SU-DHL-6 (cell line): ENCODE measurements at regions not wholly inside any gene's neighbourhood (a gene's known extent, or its start where the extent isn't known, plus 50 kb on each side); places are given as distances from the start of the nearest gene placed in this dataset.

ENCODE experiments used
- H2AFZ ChIP-seq: fragments of 200-600 bp; sonication (generic); 2 replicates; pipeline ENCODE4 v1.6.1; 2014; ENCODE audit warnings: low read depth, mild to moderate bottlenecking, moderate library complexity, mixed read lengths, antibody characterized with exemption, low read length; ENCODE audit not compliant: severe bottlenecking
- H3F3A ChIP-seq: fragments of 200-600 bp; shearing (Covaris generic); 2 replicates; pipeline ENCODE4 v1.6.0; 2016; ENCODE audit warnings: antibody characterized with exemption, mild to moderate bottlenecking; ENCODE audit not compliant: insufficient read depth
- H3K27ac ChIP-seq: fragments of 200-600 bp; sonication (generic); 2 replicates; pipeline ENCODE4 v1.5.1; 2016; ENCODE audit warnings: low read depth, mild to moderate bottlenecking, low read length, moderate library complexity, mixed read lengths
- H3K27me3 ChIP-seq: fragments of 200-600 bp; sonication (generic), shearing (Covaris generic); 2 replicates; pipeline ENCODE4 v1.6.0; 2014; ENCODE audit warnings: mild to moderate bottlenecking, low read length
- H3K36me3 ChIP-seq: fragments of 200-600 bp; sonication (generic); 2 replicates; pipeline ENCODE4 v1.6.1; 2014; ENCODE audit warnings: mild to moderate bottlenecking, low read length, mixed read lengths
- H3K4me2 ChIP-seq: fragments of 300-600, 200-600 bp; shearing (Covaris generic), sonication (generic); 2 replicates; pipeline ENCODE4 v1.6.0; 2014; ENCODE audit warnings: low read length, low read depth, mild to moderate bottlenecking; ENCODE audit not compliant: poor library complexity, severe bottlenecking
- H3K4me3 ChIP-seq: fragments of 200-600 bp; sonication (generic); 2 replicates; pipeline ENCODE4 v1.5.1; 2014; ENCODE audit warnings: antibody characterized with exemption, low read length, mild to moderate bottlenecking, mixed read lengths; ENCODE audit not compliant: insufficient read depth, poor library complexity, severe bottlenecking
- H3K79me2 ChIP-seq: fragments of 200-600 bp; sonication (generic); 2 replicates; pipeline ENCODE4 v1.6.1; 2014; ENCODE audit warnings: mild to moderate bottlenecking, low read length, moderate library complexity; ENCODE audit not compliant: insufficient read depth
- H3K9ac ChIP-seq: fragments of 200-600 bp; sonication (generic); 2 replicates; pipeline ENCODE4 v1.7.0; 2014; ENCODE audit warnings: mild to moderate bottlenecking, low read length
- H3K9me2 ChIP-seq: fragments of 200-600 bp; sonication (generic); replicated peaks from 2 replicates; pipeline ENCODE4 v1.6.1; 2014; ENCODE audit warnings: low read length; ENCODE audit not compliant: insufficient read depth
- H3K9me3 ChIP-seq: fragments of 200-600 bp; sonication (generic); 2 replicates; pipeline ENCODE4 v1.6.1; 2014; ENCODE audit warnings: low read length, mixed read lengths; ENCODE audit not compliant: insufficient read depth
- H4K20me1 ChIP-seq: fragments of 200-600 bp; sonication (generic); 2 replicates; pipeline ENCODE4 v1.6.1; 2014; ENCODE audit warnings: low read depth, mild to moderate bottlenecking, antibody characterized with exemption, low read length, moderate library complexity, mixed read lengths
- CTCF ChIP-seq: fragments of 200-600 bp; sonication (generic); IDR thresholded peaks from one replicate; pipeline ENCODE4 v1.5.1; 2017; ENCODE audit warnings: antibody characterized with exemption, mild to moderate bottlenecking, low read length, moderate library complexity; ENCODE audit not compliant: insufficient read depth, poor library complexity, severe bottlenecking
- EZH2phosphoT487 ChIP-seq: fragments of 200-600 bp; sonication (generic), shearing (Covaris generic); conservative IDR thresholded peaks from 2 replicates; pipeline ENCODE4 v1.6.1; 2018; ENCODE audit warnings: mild to moderate bottlenecking, antibody characterized with exemption, low read length, moderate library complexity, mixed read lengths

- TF ChIP-seq CTCF, result no peak
- no peak for TF ChIP-seq EZH2phosphoT487
- Histone ChIP-seq H3K27me3 (no peaks in the 10 kb centered on the region), H4K20me1 (no peaks in the 10 kb centered on the region), H3K36me3 (no peaks in the 10 kb centered on the region), H2AFZ (no peak overlapping the region), H3K9me3 (no peaks in the 10 kb centered on the region), H3K4me2 (no peak overlapping the region), H3F3A (no peaks in the 10 kb centered on the region), H3K9ac (no peak overlapping the region), H3K4me3 (no peak overlapping the region), H3K79me2 (no peaks in the 10 kb centered on the region), H3K9me2 (no peaks in the 10 kb centered on the region), H3K27ac (no peak overlapping the region)
Measured at GRCh38 chr4:94156826-94157225, 50.8 kb upstream of the SMARCAD1 start.
